Epithelial cell of proximal tubule (primary cell): ENCODE measurements at regions not wholly inside any gene's neighbourhood (a gene's known extent, or its start where the extent isn't known, plus 50 kb on each side); places are given as distances from the start of the nearest gene placed in this dataset.

Experiments
- DNase-seq: peaks from one replicate; pipeline ENCODE4 v3.0.0-alpha.2; 2011; ENCODE audit warnings: low read depth
- H3K4me3 ChIP-seq: 2 replicates; pipeline ENCODE4 v1.5.1; 2011; ENCODE audit warnings: low read depth, mild to moderate bottlenecking, low read length
- CTCF ChIP-seq: conservative IDR thresholded peaks from 2 replicates; pipeline ENCODE4 v1.5.1; 2012; ENCODE audit warnings: low read depth, mild to moderate bottlenecking, low read length

GRCh38 chr14:84028080-84028604, 1501.8 kb upstream of the FLRT2 start:
- TF ChIP-seq CTCF, result no peak
- DNase-seq, result no peak
- H3K4me3 ChIP-seq, result no peak overlapping the region

DNA sequence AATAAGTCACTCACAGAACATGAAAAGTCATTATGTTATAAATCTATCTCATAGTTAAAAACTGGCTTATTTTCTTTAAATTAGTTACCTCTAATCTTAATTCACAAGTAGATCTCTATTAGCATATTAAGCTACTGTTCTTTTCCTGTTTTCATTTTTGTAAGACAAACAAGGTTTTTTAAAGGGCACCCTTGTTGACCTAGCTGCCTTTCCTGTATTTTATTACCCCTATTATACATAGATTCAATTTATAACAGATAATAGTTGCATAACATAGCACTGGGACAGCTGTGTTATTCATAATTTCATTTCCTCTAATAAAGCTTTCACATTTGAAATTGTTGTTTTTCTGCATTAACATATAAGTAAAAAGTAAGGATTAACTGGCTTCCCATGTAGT, 1500.7 kb upstream of the FLRT2 start:
- TF ChIP-seq CTCF, result no peak
- no peak overlapping the region for H3K4me3 ChIP-seq
- DNase-seq, result no peak

- TF ChIP-seq CTCF, result no peak
- no peak for DNase-seq
- H3K4me3 ChIP-seq, result no peak overlapping the region
Measured at GRCh38 chr14:84029720-84030119, 1500.2 kb upstream of the FLRT2 start.

DNA sequence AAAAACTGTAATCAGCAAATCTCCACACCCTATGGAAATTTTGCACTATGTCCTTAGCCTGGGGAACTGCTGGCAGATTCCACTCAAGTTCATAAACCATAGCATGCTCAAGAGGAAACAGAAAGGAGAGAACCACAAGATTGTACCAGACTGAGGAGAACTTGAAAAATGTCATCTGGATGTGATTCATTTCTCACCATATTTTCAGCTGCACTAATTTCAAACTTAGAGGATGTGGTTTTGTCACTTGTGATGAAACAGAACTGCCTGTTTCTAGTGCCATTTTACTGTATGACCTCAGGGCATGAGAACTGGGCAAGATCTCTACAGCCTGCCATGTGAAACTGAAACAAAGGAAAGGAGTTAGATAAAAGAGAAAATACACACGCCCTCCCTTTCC, 1493.1 kb upstream of the FLRT2 start:
- no peak for DNase-seq
- TF ChIP-seq CTCF, result no peak

DNA sequence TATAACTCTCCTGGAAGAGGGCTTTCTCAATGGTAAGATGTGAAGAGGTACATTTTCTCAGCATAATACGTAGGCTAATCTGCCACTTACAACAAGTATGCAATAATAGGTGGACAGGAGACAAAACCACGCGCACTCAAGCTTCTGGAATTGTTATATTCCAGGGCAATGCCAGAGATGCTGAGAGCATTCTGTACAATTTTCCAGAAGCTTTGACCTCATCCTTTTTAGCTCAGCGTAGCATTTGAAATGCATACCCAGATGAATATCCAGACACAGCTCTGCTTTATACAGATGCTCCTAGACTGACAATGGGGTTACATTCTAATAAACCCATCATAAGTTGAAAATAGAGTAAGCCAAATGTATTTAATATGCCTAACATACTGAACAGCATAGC, 1492.4 kb upstream of the FLRT2 start:
- no peak for DNase-seq
- TF ChIP-seq CTCF, result no peak
- H3K4me3 ChIP-seq, result no peak overlapping the region

More for the DNA sequence above, 1493.1 kb upstream of the FLRT2 start:
- H3K4me3 ChIP-seq, result no peak overlapping the region

- DNase-seq, result no peak
- H3K4me3 ChIP-seq, result no peak overlapping the region
- no peak for TF ChIP-seq CTCF
Measured at GRCh38 chr14:84040101-84040500, 1489.8 kb upstream of the FLRT2 start.

- TF ChIP-seq CTCF, result no peak
- H3K4me3 ChIP-seq, result no peak overlapping the region
- no peak for DNase-seq
Measured at GRCh38 chr14:84041421-84041820, 1488.5 kb upstream of the FLRT2 start.
